ENCODE measurements at regions not wholly inside any gene's neighbourhood (a gene's known extent, or its start where the extent isn't known, plus 50 kb on each side); places are given as distances from the start of the nearest gene placed in this dataset.

DNA sequence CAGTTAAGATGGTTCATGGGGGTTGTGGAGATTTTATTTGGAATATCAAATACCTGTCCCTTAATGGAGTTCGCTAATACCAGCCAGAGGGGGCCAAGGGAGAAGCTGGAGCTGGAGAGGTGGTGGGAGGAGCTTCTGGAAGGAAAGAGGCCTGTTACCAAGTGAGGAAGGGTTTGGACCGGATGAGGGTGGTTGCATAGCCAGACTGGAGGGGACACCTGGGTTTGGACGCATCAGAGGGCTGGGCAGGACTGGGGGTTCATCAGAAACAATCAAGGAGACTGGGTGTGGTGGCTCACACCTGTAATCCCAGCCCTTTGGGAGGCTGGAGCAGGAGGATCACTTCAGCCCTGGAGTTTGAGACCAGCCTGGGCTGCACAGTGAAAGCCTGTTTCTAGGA, 111.8 kb upstream of the IER5L start:
- Histone ChIP-seq H3K27me3 (ENCODE audit: insufficient read depth, insufficient read length) (no peaks in the 10 kb centered on the region), H3K4me3 (ENCODE audit: insufficient read length, low read depth) (no peak overlapping the region), H3K9ac (ENCODE audit: insufficient read length, low read depth) (no peak overlapping the region), H3K4me1 (ENCODE audit: insufficient read depth, insufficient read length) (peaks cover 20% of the 10 kb centered on the region), H3K36me3 (ENCODE audit: insufficient read depth, insufficient read length, low read length) (no peaks in the 10 kb centered on the region), H3K9me3 (ENCODE audit: insufficient read depth, low read length) (no peaks in the 10 kb centered on the region)
- no peak for DNase-seq (ENCODE audit: low read depth, low spot score)
- no peak for TF ChIP-seq SUZ12 (IDR thresholded peaks at IDR 0.05; ENCODE audit: extremely low read depth, insufficient read depth, insufficient read length)
- no peak for TF ChIP-seq YY1 (IDR thresholded peaks at IDR 0.05; ENCODE audit: insufficient read depth, insufficient read length)
- TF ChIP-seq ZNF274 (IDR thresholded peaks at IDR 0.05; ENCODE audit: low read depth, low read length) = no peak

DNA sequence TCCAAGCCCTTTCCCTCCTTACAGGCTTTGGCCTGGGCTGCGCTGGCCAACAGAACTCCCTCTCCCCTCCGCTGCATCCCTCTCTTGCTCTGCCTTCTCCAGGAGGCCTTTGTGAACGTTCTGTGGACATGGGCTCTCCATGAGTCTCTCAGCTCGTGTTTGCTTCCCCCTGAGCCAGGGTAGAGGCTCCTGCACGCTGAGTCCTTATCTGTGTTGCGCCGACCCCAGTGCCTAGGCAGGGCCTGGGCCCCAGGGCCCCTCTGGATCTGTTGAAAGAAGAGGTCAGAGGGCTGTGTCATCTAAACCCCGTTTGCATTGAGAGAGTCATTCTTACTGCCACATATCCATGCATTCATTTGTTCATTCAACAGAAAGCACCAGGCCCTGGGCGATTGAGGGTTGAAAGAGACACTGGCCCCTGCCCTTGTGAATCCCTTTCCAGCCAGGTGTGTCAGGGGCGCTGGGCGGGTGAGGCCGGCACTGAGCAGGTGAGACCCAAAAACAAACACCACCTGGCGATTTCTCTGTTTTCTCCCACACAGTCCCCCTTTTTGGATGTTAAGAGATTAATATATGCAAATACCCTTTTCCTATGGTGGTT, 111.2 kb upstream of the IER5L start:
- Histone ChIP-seq H3K9me3 (ENCODE audit: insufficient read depth, low read length) (no peaks in the 10 kb centered on the region), H3K4me1 (ENCODE audit: insufficient read depth, insufficient read length) (peaks cover 26% of the 10 kb centered on the region), H3K4me3 (ENCODE audit: insufficient read length, low read depth) (no peak overlapping the region), H3K36me3 (ENCODE audit: insufficient read depth, insufficient read length, low read length) (no peaks in the 10 kb centered on the region), H3K27me3 (ENCODE audit: insufficient read depth, insufficient read length) (no peaks in the 10 kb centered on the region), H3K9ac (ENCODE audit: insufficient read length, low read depth) (no peak overlapping the region)
- TF ChIP-seq SUZ12 (IDR thresholded peaks at IDR 0.05; ENCODE audit: extremely low read depth, insufficient read depth, insufficient read length) (no peak), YY1 (IDR thresholded peaks at IDR 0.05; ENCODE audit: insufficient read depth, insufficient read length) (no peak), ZNF274 (IDR thresholded peaks at IDR 0.05; ENCODE audit: low read depth, low read length) (no peak)
- no peak for DNase-seq (ENCODE audit: low read depth, low spot score)

- Histone ChIP-seq H3K9ac (ENCODE audit: insufficient read length, low read depth) (peak overlapping the region; percentile 29), H3K27me3 (ENCODE audit: insufficient read depth, insufficient read length) (no peaks in the 10 kb centered on the region), H3K9me3 (ENCODE audit: insufficient read depth, low read length) (no peaks in the 10 kb centered on the region), H3K4me3 (ENCODE audit: insufficient read length, low read depth) (no peak overlapping the region), H3K36me3 (ENCODE audit: insufficient read depth, insufficient read length, low read length) (no peaks in the 10 kb centered on the region), H3K4me1 (ENCODE audit: insufficient read depth, insufficient read length) (peaks cover 30% of the 10 kb centered on the region)
- TF ChIP-seq SUZ12 (IDR thresholded peaks at IDR 0.05; ENCODE audit: extremely low read depth, insufficient read depth, insufficient read length) (no peak), ZNF274 (IDR thresholded peaks at IDR 0.05; ENCODE audit: low read depth, low read length) (no peak), YY1 (IDR thresholded peaks at IDR 0.05; ENCODE audit: insufficient read depth, insufficient read length) (no peak)
- DNase-seq (ENCODE audit: low read depth, low spot score) = no peak
Measured at GRCh38 chr9:129287619-129288305, 109.7 kb upstream of the IER5L start.

- Histone ChIP-seq H3K36me3 (ENCODE audit: insufficient read depth, insufficient read length, low read length) (no peaks in the 10 kb centered on the region), H3K9ac (ENCODE audit: insufficient read length, low read depth) (no peak overlapping the region), H3K27me3 (ENCODE audit: insufficient read depth, insufficient read length) (no peaks in the 10 kb centered on the region), H3K4me3 (ENCODE audit: insufficient read length, low read depth) (no peak overlapping the region), H3K4me1 (ENCODE audit: insufficient read depth, insufficient read length) (peaks cover 35% of the 10 kb centered on the region), H3K9me3 (ENCODE audit: insufficient read depth, low read length) (no peaks in the 10 kb centered on the region)
- DNase-seq (ENCODE audit: low read depth, low spot score) = no peak
- TF ChIP-seq SUZ12 (IDR thresholded peaks at IDR 0.05; ENCODE audit: extremely low read depth, insufficient read depth, insufficient read length) (no peak), ZNF274 (IDR thresholded peaks at IDR 0.05; ENCODE audit: low read depth, low read length) (no peak), YY1 (IDR thresholded peaks at IDR 0.05; ENCODE audit: insufficient read depth, insufficient read length) (no peak)
Measured at GRCh38 chr9:129285979-129286772, 108.1 kb upstream of the IER5L start.

DNA sequence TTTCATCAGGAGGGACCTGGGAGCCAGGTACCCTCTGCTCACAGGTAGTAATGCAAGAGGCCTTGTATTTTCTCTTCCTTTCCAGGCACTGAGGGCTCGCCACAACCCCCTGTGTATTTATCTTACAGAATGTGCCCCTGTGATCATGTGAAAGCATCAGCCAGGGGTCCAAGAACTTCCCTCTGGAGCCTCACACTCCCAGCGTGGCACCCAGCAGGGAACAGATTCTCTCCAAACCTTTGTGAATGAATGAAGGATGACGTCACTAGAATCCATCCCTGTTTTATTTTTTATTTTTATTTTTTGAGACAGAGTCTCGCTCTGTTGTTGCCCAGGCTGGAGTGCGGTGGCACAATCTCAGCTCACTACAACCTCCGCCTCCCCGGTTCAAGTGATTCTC, 107.3 kb upstream of the IER5L start:
- Histone ChIP-seq H3K9ac (ENCODE audit: insufficient read length, low read depth) (peak overlapping the region; percentile 22), H3K4me3 (ENCODE audit: insufficient read length, low read depth) (no peak overlapping the region), H3K4me1 (ENCODE audit: insufficient read depth, insufficient read length) (peaks cover 42% of the 10 kb centered on the region), H3K36me3 (ENCODE audit: insufficient read depth, insufficient read length, low read length) (no peaks in the 10 kb centered on the region), H3K27me3 (ENCODE audit: insufficient read depth, insufficient read length) (peaks cover 3% of the 10 kb centered on the region), H3K9me3 (ENCODE audit: insufficient read depth, low read length) (no peaks in the 10 kb centered on the region)
- no peak for DNase-seq (ENCODE audit: low read depth, low spot score)
- TF ChIP-seq YY1 (IDR thresholded peaks at IDR 0.05; ENCODE audit: insufficient read depth, insufficient read length) = no peak
- TF ChIP-seq ZNF274 (IDR thresholded peaks at IDR 0.05; ENCODE audit: low read depth, low read length) = no peak
- no peak for TF ChIP-seq SUZ12 (IDR thresholded peaks at IDR 0.05; ENCODE audit: extremely low read depth, insufficient read depth, insufficient read length)

DNA sequence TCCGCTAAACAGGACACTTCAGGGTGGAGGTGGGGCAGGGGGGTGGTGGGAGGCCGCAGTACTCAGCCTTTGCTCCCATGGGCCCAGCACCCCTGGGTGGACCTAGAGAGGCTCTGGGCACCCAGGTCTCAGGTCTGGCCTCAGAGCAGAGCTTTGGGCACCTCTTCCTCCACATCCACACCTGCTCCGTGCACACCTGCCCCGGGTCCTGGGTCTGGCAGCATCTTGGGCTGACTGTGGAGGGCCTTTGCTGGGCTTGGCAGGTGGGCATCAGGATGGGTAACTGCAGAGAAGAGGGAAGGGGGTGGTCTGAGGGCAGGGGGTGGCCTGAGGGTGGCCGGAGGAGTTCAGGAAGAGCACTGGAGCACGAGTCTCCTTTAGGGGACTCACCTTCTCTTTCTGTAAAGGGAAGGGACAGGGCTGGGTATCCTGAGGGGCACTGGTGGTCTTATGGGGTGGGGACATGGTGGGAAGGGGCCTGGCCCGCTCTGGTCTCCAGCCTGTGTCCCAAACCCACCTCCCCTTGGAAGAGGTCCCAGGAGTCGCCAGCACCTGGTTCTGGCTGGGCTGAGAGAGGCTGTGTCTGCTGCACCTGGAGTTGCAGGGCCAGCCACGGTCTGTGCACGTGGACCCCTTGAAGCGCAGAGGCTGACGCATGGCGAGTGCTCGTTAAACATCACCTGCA, 106.7 kb upstream of the IER5L start:
- no peak for DNase-seq (ENCODE audit: low read depth, low spot score)
- Histone ChIP-seq H3K4me3 (ENCODE audit: insufficient read length, low read depth) (no peak overlapping the region), H3K27me3 (ENCODE audit: insufficient read depth, insufficient read length) (peaks cover 3% of the 10 kb centered on the region), H3K36me3 (ENCODE audit: insufficient read depth, insufficient read length, low read length) (no peaks in the 10 kb centered on the region), H3K9ac (ENCODE audit: insufficient read length, low read depth) (peak overlapping the region; percentile 22), H3K9me3 (ENCODE audit: insufficient read depth, low read length) (no peaks in the 10 kb centered on the region), H3K4me1 (ENCODE audit: insufficient read depth, insufficient read length) (peaks cover 43% of the 10 kb centered on the region)
- TF ChIP-seq ZNF274 (IDR thresholded peaks at IDR 0.05; ENCODE audit: low read depth, low read length) (no peak), SUZ12 (IDR thresholded peaks at IDR 0.05; ENCODE audit: extremely low read depth, insufficient read depth, insufficient read length) (no peak), YY1 (IDR thresholded peaks at IDR 0.05; ENCODE audit: insufficient read depth, insufficient read length) (no peak)
